GM23338 (cell line): ENCODE measurements at regions not wholly inside any gene's neighbourhood (a gene's known extent, or its start where the extent isn't known, plus 50 kb on each side); places are given as distances from the start of the nearest gene placed in this dataset.
"Not testable (repeated sequence)": the region's sequence is repeated elsewhere in the genome, so short reads cannot be mapped to it uniquely, and the experiment has no call there.

ENCODE experiments used
- ATAC-seq: fragments of 200-7000 bp; cut with Tn5 transposase; 3 replicates; pipeline ENCODE4 v1.9.1; 2020
- DNase-seq: peaks from one replicate; pipeline ENCODE4 v3.0.0-alpha.2; 2015; ENCODE audit warnings: low spot score
- H2AFZ ChIP-seq: fragments of 200-600 bp; sonication (generic); 2 replicates; pipeline ENCODE4 v1.8.0; 2016; ENCODE audit warnings: antibody characterized with exemption, mild to moderate bottlenecking, moderate library complexity
- H3F3A ChIP-seq: fragments of 200-600 bp; sonication (generic); replicated peaks from 2 replicates; pipeline ENCODE4 v1.8.0; 2017; ENCODE audit warnings: antibody characterized with exemption, mixed run types, low read depth
- H3K27ac ChIP-seq: fragments of 200-600 bp; sonication (generic); 2 replicates; pipeline ENCODE4 v1.6.1; 2016; ENCODE audit warnings: low read depth
- H3K27me3 ChIP-seq: fragments of 200-600 bp; sonication (generic); 2 replicates; pipeline ENCODE4 v1.8.0; 2016; ENCODE audit warnings: mild to moderate bottlenecking, mixed run types, moderate library complexity; ENCODE audit not compliant: insufficient read depth
- H3K36me3 ChIP-seq: fragments of 200-600 bp; sonication (generic); 2 replicates; pipeline ENCODE4 v1.8.0; 2016; ENCODE audit warnings: mild to moderate bottlenecking; ENCODE audit not compliant: insufficient read depth
- H3K4me1 ChIP-seq: fragments of 200-600 bp; sonication (generic); 2 replicates; pipeline ENCODE4 v1.8.0; 2016; ENCODE audit warnings: mild to moderate bottlenecking, moderate library complexity; ENCODE audit not compliant: insufficient read depth
- H3K4me2 ChIP-seq: fragments of 200-600 bp; sonication (generic); 2 replicates; pipeline ENCODE4 v1.7.1; 2017; ENCODE audit warnings: mixed run types
- H3K4me3 ChIP-seq: fragments of 200-600 bp; sonication (generic); 2 replicates; pipeline ENCODE4 v1.6.1; 2016; ENCODE audit warnings: mixed run types
- H3K79me2 ChIP-seq: fragments of 200-600 bp; sonication (generic); replicated peaks from 2 replicates; pipeline ENCODE4 v1.8.0; 2017; ENCODE audit warnings: mild to moderate bottlenecking; ENCODE audit not compliant: insufficient read depth
- H3K9me2 ChIP-seq: fragments of 200-600 bp; sonication (generic); 2 replicates; pipeline ENCODE4 v1.8.0; 2017; ENCODE audit not compliant: insufficient read depth
- H4K20me1 ChIP-seq: fragments of 200-600 bp; sonication (generic); replicated peaks from 2 replicates; pipeline ENCODE4 v1.8.0; 2017; ENCODE audit warnings: mild to moderate bottlenecking; ENCODE audit not compliant: insufficient read depth
- H3K27ac Mint-ChIP-seq: 2 replicates; pipeline ENCODE4 v1.8.0; 2020; ENCODE audit warnings: inconsistent platforms, mild to moderate bottlenecking, moderate library complexity, mixed read lengths
- H3K27me3 Mint-ChIP-seq: 3 replicates; pipeline ENCODE4 v1.8.0; 2022; ENCODE audit warnings: low read depth, mild to moderate bottlenecking, moderate library complexity, mixed read lengths, inconsistent platforms; ENCODE audit not compliant: insufficient read depth, poor library complexity
- H3K36me3 Mint-ChIP-seq: 3 replicates; pipeline ENCODE4 v1.8.0; 2021; ENCODE audit warnings: low read depth, mild to moderate bottlenecking, inconsistent platforms, moderate library complexity, mixed read lengths
- H3K4me1 Mint-ChIP-seq: 3 replicates; pipeline ENCODE4 v1.8.0; 2020; ENCODE audit warnings: mild to moderate bottlenecking, inconsistent platforms, mixed read lengths
- H3K4me3 Mint-ChIP-seq: 3 replicates; pipeline ENCODE4 v1.8.0; 2021; ENCODE audit warnings: moderate library complexity, mild to moderate bottlenecking, inconsistent platforms, mixed read lengths
- H3K9me3 Mint-ChIP-seq: 3 replicates; pipeline ENCODE4 v1.8.0; 2020; ENCODE audit warnings: moderate library complexity, mild to moderate bottlenecking, inconsistent platforms, mixed read lengths
- CREB1 ChIP-seq: fragments of 250-450 bp; sonication (Bioruptor Pico); IDR thresholded peaks from 2 replicates; pipeline ENCODE4 v1.5.0; 2020; ENCODE audit warnings: low read depth, mild to moderate bottlenecking, moderate library complexity
- ETS1 ChIP-seq: IDR thresholded peaks from 2 replicates; pipeline ENCODE4 v1.6.1; 2016; ENCODE audit warnings: antibody characterized with exemption
- EZH2phosphoT487 ChIP-seq: fragments of 200-600 bp; sonication (generic); IDR thresholded peaks from one replicate; pipeline ENCODE4 v1.8.1; 2018; ENCODE audit warnings: antibody characterized with exemption; ENCODE audit not compliant: unreplicated experiment
- NANOG ChIP-seq: IDR thresholded peaks from 2 replicates; pipeline ENCODE4 v1.6.1; 2016; ENCODE audit warnings: antibody characterized with exemption, borderline replicate concordance
- POLR2AphosphoS5 ChIP-seq: IDR thresholded peaks from 2 replicates; pipeline ENCODE4 v1.6.1; 2016; ENCODE audit warnings: antibody characterized with exemption, low read depth
- STAT1 ChIP-seq: IDR thresholded peaks from one replicate; pipeline ENCODE4 v1.6.1; 2016; ENCODE audit warnings: antibody characterized with exemption; ENCODE audit not compliant: unreplicated experiment
- ZNF462 ChIP-seq: fragments of 250-450 bp; sonication (Bioruptor Pico); IDR thresholded peaks from 2 replicates; pipeline ENCODE4 v1.5.0; 2020; ENCODE audit warnings: mild to moderate bottlenecking, moderate library complexity

GRCh38 chr5:85428426-85428934 lies 1043.8 kb upstream of the EDIL3 start:
- H3K4me1 ChIP-seq, result no peaks in the 10 kb centered on the region
- no peak overlapping the region for H3K27ac Mint-ChIP-seq
- H3K4me1 Mint-ChIP-seq, result no peaks in the 10 kb centered on the region

GRCh38 chr5:85431726-85432125 lies 1047.0 kb upstream of the EDIL3 start:
- H3K36me3 Mint-ChIP-seq, result peaks cover 31% of the 10 kb centered on the region
- not testable (repeated sequence) for H3K4me3 ChIP-seq, H3K4me1 ChIP-seq, H3K4me1 Mint-ChIP-seq, H3K79me2 ChIP-seq, H3K27ac ChIP-seq, DNase-seq, ATAC-seq, H3K4me2 ChIP-seq, H3K27ac Mint-ChIP-seq, H3K9me2 ChIP-seq, H2AFZ ChIP-seq, H3K27me3 Mint-ChIP-seq, H3F3A ChIP-seq, H3K4me3 Mint-ChIP-seq, H3K27me3 ChIP-seq, H4K20me1 ChIP-seq, H3K36me3 ChIP-seq
- peaks cover 43% of the 10 kb centered on the region for H3K9me3 Mint-ChIP-seq

More at GRCh38 chr5:85428426-85428934, 1043.8 kb upstream of the EDIL3 start:
- Histone ChIP-seq H3K27ac (no peak overlapping the region), H4K20me1 (no peaks in the 10 kb centered on the region), H3F3A (no peaks in the 10 kb centered on the region), H3K9me2 (no peaks in the 10 kb centered on the region), H3K36me3 (no peaks in the 10 kb centered on the region), H3K79me2 (no peaks in the 10 kb centered on the region), H3K27me3 (no peaks in the 10 kb centered on the region), H2AFZ (no peak overlapping the region), H3K4me2 (no peak overlapping the region), H3K4me3 (no peak overlapping the region)
- H3K27me3 Mint-ChIP-seq, result no peaks in the 10 kb centered on the region
- peaks cover 32% of the 10 kb centered on the region for H3K9me3 Mint-ChIP-seq
- peaks cover 28% of the 10 kb centered on the region for H3K36me3 Mint-ChIP-seq
- TF ChIP-seq STAT1 (no peak), NANOG (no peak), CREB1 (no peak), ETS1 (no peak), EZH2phosphoT487 (no peak), ZNF462 (CRISPR knock-in tag) (no peak), POLR2AphosphoS5 (no peak)
- DNase-seq (no peak), ATAC-seq (no peak)
- no peak overlapping the region for H3K4me3 Mint-ChIP-seq
